GM18498 (cell line): ENCODE measurements at regions not wholly inside any gene's neighbourhood (a gene's known extent, or its start where the extent isn't known, plus 50 kb on each side); places are given as distances from the start of the nearest gene placed in this dataset.

Experiments
- ATAC-seq: cut with Tn5 transposase; IDR thresholded peaks from one replicate; pipeline ENCODE4 v1.9.1; 2021; ENCODE audit warnings: mild to moderate bottlenecking, moderate library complexity; ENCODE audit not compliant: unreplicated experiment

GRCh38 chr16:5649762-5650743 is 552.5 kb upstream of the EEF2KMT start:
- no peak for ATAC-seq

GRCh38 chr16:5647051-5647450 is 549.5 kb upstream of the EEF2KMT start:
- ATAC-seq: no peak

DNA sequence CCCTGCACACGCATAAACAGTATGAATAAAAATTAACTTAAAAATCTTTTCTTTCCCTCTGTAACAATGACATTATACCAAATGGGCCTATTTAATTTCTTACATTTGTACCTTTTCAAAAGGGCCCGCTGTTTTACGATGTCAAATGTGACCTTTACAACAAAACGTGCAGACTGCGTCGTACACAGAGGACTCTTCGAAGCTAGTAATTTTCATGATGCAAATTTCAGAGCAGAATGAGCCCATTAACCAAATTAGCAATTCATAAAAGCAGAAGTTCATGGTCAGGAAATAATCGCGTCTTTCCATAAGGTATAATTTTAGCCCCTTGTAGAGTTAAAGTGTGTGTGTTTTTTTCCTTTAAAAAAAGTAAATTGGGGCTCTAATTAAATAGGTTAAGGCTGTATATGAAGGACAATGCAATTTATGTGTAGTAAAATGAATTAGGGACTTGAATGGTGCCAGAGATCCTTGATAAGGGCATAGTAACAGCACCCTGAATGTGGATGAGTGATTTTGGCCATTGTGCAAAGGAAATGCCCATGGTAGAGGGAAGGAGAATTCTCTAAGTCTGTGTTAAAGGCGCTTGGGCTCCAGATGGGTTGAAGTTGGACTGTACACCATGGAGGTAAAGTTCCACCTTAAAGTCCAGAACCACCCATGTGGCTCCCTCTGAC is 546.4 kb upstream of the EEF2KMT start:
- ATAC-seq: no peak

- ATAC-seq: no peak
Measured at GRCh38 chr16:5642436-5642835, 544.8 kb upstream of the EEF2KMT start.

GRCh38 chr16:5642011-5642410 is 544.4 kb upstream of the EEF2KMT start:
- ATAC-seq: no peak

DNA sequence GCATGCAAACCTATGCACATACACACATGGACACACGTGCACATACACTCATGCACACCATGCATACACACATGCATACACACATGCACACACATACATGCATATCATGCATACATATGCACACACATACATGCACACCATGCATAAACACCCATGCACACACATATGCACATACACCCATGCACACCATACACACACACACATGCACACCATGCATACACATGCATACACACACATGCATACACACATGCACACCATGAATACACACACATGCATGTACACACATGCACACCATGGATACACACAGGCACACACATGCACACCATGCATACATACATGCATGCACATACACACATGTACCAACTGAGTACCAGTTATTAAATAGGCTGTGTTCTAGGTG is 543.3 kb upstream of the EEF2KMT start:
- no peak for ATAC-seq

GRCh38 chr16:5639531-5639930 is 541.9 kb upstream of the EEF2KMT start:
- no peak for ATAC-seq

GRCh38 chr16:5635331-5635730 is 537.7 kb upstream of the EEF2KMT start:
- no peak for ATAC-seq

DNA sequence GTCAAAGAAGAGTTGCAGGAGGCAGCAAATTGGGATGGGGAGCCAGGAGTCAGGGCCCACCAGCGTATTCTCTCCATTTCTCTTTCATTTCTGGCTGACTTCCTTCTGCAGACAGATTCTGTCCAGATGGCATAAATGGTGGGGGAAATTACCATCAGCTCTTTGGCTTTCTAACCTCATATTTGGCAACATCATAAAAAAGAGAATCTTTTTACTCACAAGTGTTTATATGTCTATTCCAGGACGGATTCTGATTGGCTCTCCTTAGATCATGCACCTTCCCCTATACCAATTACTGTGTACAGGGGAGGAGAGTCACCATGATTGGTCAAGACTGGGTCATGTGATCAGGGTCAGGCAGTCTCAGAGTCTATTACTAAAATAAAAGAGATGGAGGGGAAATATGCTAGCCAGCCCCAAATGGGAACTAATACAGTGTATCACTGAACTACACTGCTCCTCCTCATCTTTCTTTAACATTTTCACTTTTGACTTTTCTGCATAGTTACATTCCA is 537.1 kb upstream of the EEF2KMT start:
- no peak for ATAC-seq

DNA sequence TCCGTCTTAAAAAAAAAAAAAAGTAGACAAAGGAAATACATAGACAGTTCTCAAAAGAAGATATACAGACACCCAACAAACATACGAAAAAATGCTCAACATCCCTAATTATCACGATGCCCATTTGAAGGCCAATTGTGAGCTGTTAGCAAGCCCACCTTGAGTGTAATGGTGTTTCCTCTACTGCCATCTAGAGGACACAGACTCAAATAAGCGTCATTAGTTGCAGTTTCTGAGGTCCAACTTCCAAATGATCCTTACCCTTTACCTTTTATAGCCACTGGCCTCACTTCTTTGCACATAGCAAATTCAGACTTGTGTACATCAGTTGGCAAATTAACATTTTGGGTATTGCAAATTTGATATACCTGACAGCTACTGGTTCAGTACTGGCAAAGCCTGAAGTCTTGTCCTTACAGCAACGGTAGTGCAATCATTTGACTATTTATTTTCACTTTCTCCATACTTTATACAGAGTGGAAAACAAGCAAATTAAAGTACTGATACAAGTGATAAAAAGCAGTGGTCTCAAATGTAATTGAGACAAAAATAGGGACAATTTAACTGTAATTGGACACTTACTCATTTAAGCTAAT is 536.3 kb upstream of the EEF2KMT start:
- ATAC-seq: no peak

- no peak for ATAC-seq
Measured at GRCh38 chr16:5622234-5622884, 524.8 kb upstream of the EEF2KMT start.

DNA sequence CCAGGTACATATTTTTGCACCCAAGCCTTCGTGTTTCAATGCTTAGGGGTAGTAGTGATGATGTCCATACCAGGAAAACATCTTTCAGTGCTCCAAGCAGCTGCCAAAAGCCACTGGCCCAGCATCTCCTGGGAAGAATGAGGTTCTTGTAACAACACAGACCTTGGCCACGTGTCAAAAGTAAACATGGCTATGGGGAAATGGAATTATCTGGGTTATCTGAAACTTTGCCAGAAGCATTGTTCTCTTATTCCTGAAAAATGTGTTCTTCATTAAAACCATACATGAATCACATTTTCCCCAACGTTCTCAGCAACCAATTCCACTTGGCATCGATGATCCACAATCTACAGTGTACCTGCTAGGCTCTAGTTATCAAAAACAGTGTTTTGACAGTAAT is 524.2 kb upstream of the EEF2KMT start:
- ATAC-seq: no peak

DNA sequence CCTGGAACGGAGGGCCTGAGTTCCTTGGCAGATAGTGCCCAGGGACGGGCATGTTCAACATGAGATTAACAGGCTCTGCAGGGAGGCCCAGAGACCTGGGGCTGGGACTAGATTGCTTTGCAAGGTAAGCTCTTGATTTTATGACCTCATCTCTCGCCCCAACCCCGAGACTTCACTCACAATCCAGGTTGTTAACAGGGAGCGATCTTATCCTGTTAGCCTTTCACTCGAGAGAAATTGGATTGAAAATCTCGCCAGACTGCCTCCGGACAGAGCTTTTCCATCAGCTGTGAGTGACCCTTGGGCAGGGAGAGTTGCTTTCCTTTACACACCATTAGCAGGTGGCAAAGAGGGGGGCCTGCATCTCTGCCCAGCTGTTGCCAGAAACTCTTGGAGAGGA is 521.7 kb upstream of the EEF2KMT start:
- ATAC-seq: no peak

GRCh38 chr16:5616841-5617240 is 519.2 kb upstream of the EEF2KMT start:
- no peak for ATAC-seq

- ATAC-seq: no peak
Measured at GRCh38 chr16:5615868-5616642, 518.5 kb upstream of the EEF2KMT start.

DNA sequence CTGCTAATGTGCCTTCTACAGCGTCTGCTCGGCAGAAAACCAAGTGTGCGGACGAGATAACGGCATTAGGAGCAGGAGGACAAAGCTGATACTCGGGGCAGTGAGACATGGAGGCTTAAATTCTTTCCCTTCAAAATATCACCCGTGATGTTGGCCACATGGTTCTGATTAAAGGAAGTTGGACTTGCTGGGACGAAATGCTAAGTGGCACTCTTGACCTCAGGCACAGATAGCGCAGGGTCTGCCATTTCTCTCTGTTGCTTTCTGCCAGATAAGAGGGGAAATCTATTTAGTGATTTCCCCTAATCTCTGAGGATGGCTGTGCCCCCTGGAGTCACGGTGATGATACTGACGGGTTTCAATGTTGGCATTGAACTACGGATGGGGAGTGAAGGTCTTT is 509.6 kb upstream of the EEF2KMT start:
- no peak for ATAC-seq

DNA sequence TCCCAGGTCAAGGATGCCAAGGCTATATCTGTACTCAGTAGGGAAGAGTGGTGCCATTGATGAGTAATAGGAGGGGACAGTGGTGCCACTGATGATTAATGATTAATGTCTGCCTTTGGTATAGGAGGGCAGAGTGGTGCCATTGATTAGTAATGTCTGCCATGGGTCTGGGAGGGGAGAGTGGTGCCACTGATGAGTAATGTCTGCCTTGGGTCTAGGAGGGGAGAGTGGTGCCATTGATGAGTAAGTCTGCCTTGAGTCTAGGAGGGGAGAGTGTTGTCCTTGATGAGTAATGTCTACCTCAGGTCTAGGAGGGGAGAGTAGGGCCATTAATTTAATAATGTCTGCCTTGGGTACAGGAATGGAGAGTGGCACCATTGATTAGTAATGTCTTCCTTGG is 507.8 kb upstream of the EEF2KMT start:
- no peak for ATAC-seq

DNA sequence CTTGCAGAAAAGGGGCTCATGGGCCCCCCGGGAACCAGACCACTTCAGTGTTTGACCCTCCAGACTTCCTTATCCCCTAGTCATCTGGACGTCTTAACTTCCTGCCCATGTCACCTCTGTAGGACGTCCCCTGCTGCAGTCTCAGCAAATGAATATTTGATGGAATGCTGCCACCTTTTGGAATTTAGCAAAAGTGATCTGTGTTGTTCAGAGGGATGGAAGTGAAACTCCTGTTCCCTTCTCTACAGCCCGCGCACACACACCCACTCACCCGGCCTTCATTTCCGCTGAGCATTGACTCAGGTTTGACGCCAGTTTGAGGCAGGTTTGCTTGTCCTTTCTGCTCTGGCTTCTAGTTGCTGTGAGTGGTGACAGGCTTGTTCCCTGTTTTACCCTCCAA is 507.2 kb upstream of the EEF2KMT start:
- no peak for ATAC-seq

- no peak for ATAC-seq
Measured at GRCh38 chr16:5603836-5604235, 506.2 kb upstream of the EEF2KMT start.

DNA sequence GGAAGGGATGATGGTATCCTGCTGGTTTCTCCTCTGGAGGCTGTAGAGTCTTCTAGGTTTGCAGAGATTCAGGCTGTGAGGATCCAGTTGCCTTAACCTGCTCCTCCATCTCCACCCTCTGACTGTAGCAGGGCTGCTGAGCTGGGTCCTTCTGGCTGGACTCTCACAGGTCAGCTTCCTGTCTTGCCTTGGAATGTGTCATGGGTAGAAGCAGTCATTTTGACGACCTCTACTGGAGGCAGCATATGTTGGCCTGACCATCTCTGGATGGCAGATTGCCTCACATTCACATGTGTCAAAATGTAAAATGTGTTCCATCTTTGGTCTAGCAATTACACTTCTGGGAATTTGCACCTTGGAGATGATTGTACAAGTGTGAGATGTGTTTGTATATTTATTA is 504.4 kb upstream of the EEF2KMT start:
- ATAC-seq: no peak
